ENCODE measurements at regions not wholly inside any gene's neighbourhood (a gene's known extent, or its start where the extent isn't known, plus 50 kb on each side); places are given as distances from the start of the nearest gene placed in this dataset.

- TF ChIP-seq CTCF (conservative IDR thresholded peaks at IDR 0.05) (no peak), EZH2 (IDR thresholded peaks at IDR 0.05; ENCODE audit: low read depth) (no peak)
Measured at GRCh38 chr2:129641371-129641770, 338.1 kb upstream of the RAB6C start.
